AG10803 (cell line): ENCODE measurements at regions not wholly inside any gene's neighbourhood (a gene's known extent, or its start where the extent isn't known, plus 50 kb on each side); places are given as distances from the start of the nearest gene placed in this dataset.

Source experiments
- DNase-seq: peaks from one replicate; pipeline ENCODE4 v3.0.0; 2010; ENCODE audit warnings: low read depth
- H3K4me3 ChIP-seq: 2 replicates; pipeline ENCODE4 v1.5.1; 2011; ENCODE audit warnings: mild to moderate bottlenecking, low read length, control low read depth
- CTCF ChIP-seq: conservative IDR thresholded peaks from 2 replicates; pipeline ENCODE4 v1.5.1; 2011; ENCODE audit warnings: mild to moderate bottlenecking, low read length, control low read depth, inconsistent platforms

- no peak for TF ChIP-seq CTCF
- DNase-seq, result no peak
- no peak overlapping the region for H3K4me3 ChIP-seq
These were observed 155.8 kb upstream of the MYL2 start for GRCh38 chr12:111076199-111076598.

GRCh38 chr12:111074965-111075364, 154.6 kb upstream of the MYL2 start:
- no peak for TF ChIP-seq CTCF
- H3K4me3 ChIP-seq, result no peak overlapping the region
- no peak for DNase-seq

GRCh38 chr12:111074559-111074958, 154.2 kb upstream of the MYL2 start:
- no peak overlapping the region for H3K4me3 ChIP-seq

GRCh38 chr12:111073370-111073769, 153.0 kb upstream of the MYL2 start:
- TF ChIP-seq CTCF, result no peak
- no peak for DNase-seq
- H3K4me3 ChIP-seq, result no peak overlapping the region

More at GRCh38 chr12:111074559-111074958, 154.2 kb upstream of the MYL2 start:
- no peak for DNase-seq
- no peak for TF ChIP-seq CTCF

- TF ChIP-seq CTCF, result no peak
- H3K4me3 ChIP-seq, result no peak overlapping the region
- DNase-seq, result no peak
These were observed 151.9 kb upstream of the MYL2 start for GRCh38 chr12:111072299-111072698.

- no peak for DNase-seq
- no peak for TF ChIP-seq CTCF
- H3K4me3 ChIP-seq, result no peak overlapping the region
These were observed 149.5 kb upstream of the MYL2 start for GRCh38 chr12:111069886-111070285.

- DNase-seq, result no peak
- TF ChIP-seq CTCF, result no peak
- no peak overlapping the region for H3K4me3 ChIP-seq
These were observed 147.9 kb upstream of the MYL2 start for GRCh38 chr12:111068290-111068689.
